EL (cell line): ENCODE measurements at regions not wholly inside any gene's neighbourhood (a gene's known extent, or its start where the extent isn't known, plus 50 kb on each side); places are given as distances from the start of the nearest gene placed in this dataset.
"Not testable (repeated sequence)": the region's sequence is repeated elsewhere in the genome, so short reads cannot be mapped to it uniquely, and the experiment has no call there.

Source experiments
- DNase-seq: peaks from one replicate; pipeline ENCODE4 v3.0.0-alpha.2; 2016

DNA sequence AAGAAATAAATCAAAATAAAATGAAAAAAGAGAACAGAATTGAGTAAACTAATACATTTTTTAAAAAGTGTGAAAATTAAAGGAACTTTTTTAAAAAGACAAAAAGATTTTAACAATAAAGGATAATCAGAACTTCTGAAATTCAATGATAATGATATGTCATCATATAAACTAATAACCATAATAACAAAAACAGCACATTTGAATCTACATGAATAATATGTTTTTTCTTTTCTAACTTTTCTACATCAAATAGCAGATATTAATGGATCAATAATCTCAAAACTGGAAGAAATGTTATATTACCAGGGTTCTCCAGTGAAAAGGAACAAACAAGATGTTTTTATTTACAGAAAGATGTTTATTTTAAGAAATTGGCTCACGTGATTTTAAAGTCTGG, 903.3 kb upstream of the MIR17HG start:
- no peak for DNase-seq

DNA sequence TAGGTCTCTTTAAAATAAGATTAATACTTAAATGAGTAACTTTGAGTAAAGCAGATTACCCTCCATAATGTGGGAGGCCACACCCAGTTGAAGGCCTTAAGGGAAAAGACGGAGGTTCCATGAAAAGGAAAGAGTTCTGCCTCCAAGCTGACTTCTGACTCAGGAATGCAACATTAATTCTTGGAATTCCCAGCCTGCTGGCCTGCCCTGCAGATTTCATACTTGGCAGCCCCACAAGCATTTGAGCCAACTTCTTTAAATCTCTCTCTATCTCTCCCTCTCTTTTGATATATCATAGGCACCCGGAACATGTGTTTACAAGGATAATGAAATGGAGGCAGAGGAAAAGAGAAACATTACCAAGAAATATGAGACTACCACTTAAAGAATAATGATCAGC, 902.3 kb upstream of the MIR17HG start:
- DNase-seq: peak; percentile 97

DNA sequence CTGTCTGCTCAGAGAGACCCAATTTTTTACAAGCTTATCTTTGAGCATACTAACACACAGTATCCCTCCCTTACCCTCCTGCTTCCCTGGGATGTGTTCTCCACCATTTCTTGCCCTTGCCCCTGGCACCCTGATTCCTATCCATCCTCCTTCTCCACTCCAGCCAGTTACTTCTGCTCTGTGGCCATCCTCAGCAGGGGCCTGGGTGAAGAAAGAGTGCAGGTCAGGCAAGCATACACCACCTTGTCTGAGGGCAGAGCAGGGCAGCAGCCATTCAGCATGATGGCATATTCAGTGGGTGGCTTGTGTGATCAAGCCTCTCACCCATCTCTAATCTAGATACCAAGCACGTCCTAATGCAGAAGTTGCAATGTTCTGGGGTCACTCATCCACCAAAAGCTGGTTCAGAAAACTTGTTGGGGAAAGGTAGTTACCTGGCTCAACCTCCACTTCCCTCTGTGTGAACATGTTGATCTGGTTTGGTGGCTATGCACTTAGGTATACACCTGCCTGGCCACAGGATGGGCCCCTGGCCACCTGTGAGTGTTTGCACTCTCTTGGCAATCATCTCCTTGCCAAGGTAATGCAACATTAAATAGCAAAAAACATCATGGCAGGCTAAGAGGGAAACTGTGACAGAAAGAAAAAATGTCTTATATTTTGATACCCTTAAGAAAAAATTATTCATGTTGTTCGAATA, 900.3 kb upstream of the MIR17HG start:
- no peak for DNase-seq

DNA sequence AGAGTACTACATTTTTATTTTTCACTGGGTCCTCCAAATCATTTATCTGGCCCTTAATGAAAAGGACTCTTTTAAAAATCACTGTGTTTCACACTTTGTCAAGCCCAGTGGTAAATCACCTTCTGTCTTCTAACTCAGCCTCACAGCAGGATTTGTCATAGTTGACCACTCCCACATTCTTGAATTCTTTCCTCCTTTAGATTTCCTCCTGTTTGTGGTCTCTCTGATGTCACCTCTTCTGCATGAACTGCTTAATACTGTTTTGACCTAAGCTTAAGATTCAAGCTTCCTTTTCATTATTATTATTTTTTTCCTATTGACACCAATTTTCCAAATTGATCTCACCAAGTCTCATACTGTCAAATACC, 899.8 kb upstream of the MIR17HG start:
- peak; percentile 84 for DNase-seq

DNA sequence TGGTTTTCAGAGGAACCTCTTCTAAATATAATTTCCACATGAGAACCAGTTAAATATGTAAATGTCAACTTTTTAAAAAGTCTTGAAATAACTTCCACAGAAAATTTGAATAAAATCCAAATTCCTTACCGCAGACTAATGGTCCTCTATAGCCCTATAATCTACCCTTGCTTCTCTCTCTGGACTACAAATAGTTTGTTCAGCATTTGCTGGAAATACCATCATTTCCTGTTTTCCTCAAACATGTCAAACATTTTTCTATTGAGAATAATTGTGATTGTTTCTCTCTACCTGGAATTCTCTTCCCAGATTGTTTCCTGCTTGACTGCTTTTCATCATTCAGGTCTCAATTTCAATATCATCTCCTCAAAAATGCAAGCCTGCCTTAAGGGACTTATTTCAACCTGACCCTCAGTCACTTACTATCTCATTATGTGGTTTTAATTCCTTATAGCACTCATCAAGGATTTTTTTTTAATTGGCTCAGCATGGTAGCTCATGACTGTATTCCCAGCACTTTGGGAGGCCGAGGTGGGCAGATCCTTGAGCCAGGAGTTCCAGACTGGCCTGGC, 898.9 kb upstream of the MIR17HG start:
- DNase-seq: peak; percentile 20

DNA sequence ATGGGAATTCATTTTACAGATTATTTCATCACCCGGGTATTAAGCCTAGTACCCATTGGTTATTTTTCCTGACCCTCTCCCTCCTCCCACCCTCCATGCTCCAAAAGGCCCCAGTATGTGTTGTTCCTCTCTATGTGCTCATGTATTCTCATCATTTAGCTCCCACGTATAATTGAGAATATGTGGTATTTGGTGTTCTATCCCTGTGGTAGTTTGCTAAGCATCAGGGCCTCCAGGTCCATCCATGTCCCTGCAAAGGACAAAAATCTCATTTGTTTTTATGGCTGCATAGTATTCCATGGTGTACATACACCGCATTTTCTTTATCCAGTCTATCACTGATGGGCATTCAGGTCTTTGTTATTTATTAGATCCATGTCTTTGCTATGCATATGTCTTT, 894.1 kb upstream of the MIR17HG start:
- no peak for DNase-seq

DNA sequence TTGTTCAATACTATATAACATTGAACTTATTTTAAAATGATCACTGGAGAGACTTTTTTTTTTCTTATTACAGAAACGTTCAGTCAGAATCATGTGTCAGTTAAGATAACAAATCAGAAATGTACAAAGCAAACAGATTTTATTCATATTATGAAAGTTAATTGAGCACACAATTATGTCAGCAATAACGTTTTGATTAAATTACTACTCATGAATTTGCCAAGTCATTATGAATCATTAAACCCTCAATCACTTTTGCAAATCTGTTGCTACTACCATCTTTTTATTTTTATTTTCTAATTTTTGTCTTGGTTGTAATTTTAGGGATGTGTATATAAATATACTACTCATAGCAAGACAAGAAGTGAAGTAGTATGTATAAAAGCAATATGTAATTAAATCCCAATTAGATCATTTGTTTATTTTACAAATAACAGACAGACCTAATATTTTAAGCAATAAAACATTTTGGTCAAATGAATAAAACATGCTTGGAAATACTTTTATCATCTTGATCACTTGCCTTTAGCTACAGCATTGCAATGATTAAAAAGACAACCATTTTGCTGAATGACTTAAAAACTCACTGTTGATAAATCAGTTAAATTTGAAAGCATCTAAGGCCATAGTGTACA, 893.4 kb upstream of the MIR17HG start:
- no peak for DNase-seq

DNA sequence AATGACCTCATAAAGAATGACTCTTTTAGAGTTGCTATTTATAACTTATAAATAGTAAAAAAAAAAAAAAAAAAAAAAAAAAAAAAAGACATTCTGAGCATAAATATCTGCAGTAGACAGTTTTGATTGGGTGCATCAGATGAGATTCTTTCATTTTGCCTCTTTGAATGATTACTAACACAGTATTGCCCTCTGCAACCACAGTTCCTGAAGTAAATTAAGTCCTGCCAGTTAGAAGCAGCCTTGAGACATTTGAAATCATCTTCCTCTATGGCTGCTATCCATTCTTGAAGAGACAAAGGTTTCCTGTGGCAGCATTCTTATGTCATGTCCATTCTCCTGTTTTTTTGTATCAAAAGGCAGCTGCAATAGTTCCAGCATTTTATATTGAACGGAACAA, 892.4 kb upstream of the MIR17HG start:
- DNase-seq: no peak

- DNase-seq: no peak
Measured at GRCh38 chr13:90455823-90456222, 891.7 kb upstream of the MIR17HG start.

GRCh38 chr13:90461398-90461797, 886.1 kb upstream of the MIR17HG start:
- no peak for DNase-seq

- no peak for DNase-seq
Measured at GRCh38 chr13:90477216-90477615, 870.3 kb upstream of the MIR17HG start.

DNA sequence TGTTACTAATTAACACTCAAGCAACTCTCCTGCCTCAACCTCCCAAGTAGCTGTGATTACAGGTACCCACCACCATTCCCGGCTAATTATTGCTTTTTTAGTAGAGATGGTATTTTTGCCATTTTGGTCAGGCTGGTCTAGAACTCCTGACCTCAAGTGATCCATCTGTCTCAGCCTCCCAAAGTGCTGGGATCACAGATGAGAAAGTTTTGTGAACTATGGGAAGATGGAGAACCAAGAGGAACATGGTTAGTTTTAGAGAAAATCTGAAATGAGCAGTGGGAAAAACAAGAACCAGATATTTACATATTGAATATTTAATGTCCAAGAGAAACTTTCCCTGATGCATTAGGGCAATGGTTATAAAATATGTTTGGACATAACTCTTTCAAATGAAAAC, 863.6 kb upstream of the MIR17HG start:
- no peak for DNase-seq

DNA sequence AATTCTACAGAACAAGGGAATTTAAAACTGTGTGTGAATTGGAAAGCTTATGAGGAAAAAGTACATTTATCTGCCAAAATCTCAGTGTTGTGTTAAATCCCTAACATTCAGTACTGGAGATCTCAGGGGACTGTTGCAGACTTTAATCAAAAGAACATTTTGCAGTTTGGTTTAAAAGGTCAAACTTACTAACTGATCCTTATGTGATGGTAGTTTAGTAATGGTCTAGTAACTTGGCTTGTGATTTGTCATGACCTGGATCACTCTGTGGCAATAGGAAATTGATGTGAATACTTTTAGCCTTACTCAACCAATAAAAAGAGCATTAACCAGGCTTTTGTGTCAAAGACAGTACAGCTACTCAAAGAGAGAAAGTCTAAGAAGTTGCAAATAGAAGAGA, 862.1 kb upstream of the MIR17HG start:
- peak; percentile 87 for DNase-seq

- DNase-seq: no peak
Measured at GRCh38 chr13:90492872-90493271, 854.6 kb upstream of the MIR17HG start.

- DNase-seq: no peak
Measured at GRCh38 chr13:90493667-90494066, 853.8 kb upstream of the MIR17HG start.

DNA sequence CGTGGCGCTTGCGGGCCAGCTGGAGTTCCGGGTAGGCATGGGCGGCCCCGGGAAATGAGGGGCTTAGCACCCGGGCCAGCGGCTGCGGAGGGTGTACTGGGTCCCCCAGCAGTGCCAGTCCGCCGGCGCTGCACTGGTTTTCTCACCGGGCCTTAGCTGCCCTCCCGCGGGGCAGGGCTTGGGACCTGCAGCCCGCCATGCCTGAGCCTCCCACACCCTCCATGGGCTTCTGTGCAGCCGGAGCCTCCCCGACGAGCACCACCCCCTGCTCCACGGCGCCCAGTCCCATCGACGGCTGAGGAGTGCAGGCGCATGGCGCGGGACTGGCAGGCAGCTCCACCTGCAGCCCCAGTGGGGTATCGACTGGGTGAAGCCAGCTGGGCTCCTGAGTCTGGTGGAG, 852.6 kb upstream of the MIR17HG start:
- DNase-seq: not testable (repeated sequence)

- DNase-seq: no peak
Measured at GRCh38 chr13:90498096-90498495, 849.4 kb upstream of the MIR17HG start.

GRCh38 chr13:90498816-90499215, 848.7 kb upstream of the MIR17HG start:
- no peak for DNase-seq

DNA sequence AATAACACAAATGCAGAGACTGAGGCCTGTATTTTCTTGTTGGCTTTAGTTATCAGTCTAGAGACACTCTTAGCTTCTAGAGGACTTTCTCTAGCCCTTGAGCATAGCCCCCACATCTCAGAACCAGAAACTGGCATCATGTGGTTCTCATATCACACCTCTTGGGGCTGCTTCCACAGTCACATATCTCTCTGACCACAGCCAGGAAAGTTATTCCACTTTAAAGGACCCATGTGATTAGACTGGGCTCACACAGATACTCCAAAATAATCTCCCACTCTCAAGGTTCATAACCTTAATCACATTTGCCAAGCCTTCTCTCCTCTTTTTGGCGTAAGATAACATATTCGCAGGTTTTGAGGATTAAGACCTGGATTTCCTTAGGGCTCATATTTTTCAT, 846.9 kb upstream of the MIR17HG start:
- no peak for DNase-seq

DNA sequence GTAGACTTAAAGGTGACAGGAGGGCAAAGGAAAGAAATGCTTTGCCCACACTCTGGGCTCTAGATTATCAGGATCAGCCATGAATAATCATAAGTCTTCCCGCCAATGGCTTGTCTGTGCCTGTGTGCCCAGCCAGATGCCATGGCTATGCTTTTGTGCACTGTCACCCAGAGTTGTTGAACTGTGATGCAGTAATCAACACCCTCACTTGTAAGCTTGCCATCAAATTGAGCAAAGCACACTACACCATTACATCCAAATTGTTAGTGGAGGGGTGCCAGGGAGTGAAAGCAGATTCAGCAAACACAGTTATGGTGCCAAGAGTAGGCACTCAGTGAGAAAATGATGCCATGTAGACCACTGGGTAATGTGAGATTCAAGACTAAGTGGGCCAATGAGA, 845.3 kb upstream of the MIR17HG start:
- DNase-seq: no peak

DNA sequence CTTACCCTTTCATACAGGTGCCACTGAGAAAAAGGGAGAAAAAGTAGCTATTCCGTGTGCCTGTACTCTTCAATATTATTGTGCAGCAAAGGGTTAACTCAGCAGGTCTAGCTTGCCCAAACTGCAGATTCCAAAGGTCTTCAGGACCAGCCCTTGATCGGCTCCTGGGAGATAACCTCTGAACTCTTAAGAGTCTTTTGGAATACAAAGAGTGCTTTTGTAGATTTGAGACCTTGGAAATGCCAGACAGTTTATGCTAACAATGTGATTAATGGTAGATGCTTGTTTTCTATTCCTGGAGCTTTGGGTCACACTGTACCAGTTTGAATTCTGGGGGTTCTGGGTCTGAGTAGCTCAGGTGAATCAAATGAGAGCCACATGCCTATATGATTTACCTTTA, 844.7 kb upstream of the MIR17HG start:
- no peak for DNase-seq

- peak; percentile 47 for DNase-seq
Measured at GRCh38 chr13:90510319-90510718, 837.2 kb upstream of the MIR17HG start.

GRCh38 chr13:90511903-90512302, 835.6 kb upstream of the MIR17HG start:
- DNase-seq: no peak

- DNase-seq: not testable (repeated sequence)
Measured at GRCh38 chr13:90514712-90515111, 832.8 kb upstream of the MIR17HG start.

GRCh38 chr13:90518417-90518816, 829.1 kb upstream of the MIR17HG start:
- DNase-seq: no peak
